HG03045 (cell line): ENCODE measurements at regions not wholly inside any gene's neighbourhood (a gene's known extent, or its start where the extent isn't known, plus 50 kb on each side); places are given as distances from the start of the nearest gene placed in this dataset.
"Not testable (repeated sequence)": the region's sequence is repeated elsewhere in the genome, so short reads cannot be mapped to it uniquely, and the experiment has no call there.

ENCODE experiments used
- ATAC-seq: cut with Tn5 transposase; IDR thresholded peaks from one replicate; pipeline ENCODE4 v1.9.1; 2021; ENCODE audit warnings: mild to moderate bottlenecking, moderate library complexity; ENCODE audit not compliant: unreplicated experiment

DNA sequence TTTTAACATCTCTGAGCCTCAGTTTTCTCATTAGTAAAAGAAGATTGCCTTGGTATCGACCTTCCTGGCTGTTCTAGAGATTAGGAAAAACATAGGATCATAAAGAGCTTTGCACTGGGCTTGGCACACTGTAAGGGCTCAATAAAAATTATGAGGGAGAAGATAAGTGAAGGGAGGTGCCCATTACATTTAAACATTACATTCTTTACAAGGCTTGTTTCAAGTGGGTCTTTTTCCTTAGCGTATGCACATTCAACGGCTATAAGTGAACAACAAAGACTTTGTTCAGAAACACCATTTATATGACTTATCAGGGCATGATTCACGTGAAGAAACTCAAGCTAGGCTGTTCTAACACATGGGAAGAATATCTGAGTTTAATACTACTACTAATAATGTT is 351.9 kb upstream of the NPVF start:
- no peak for ATAC-seq

- no peak for ATAC-seq
These were observed 355.3 kb upstream of the NPVF start for GRCh38 chr7:25583621-25584020.

GRCh38 chr7:25584112-25584938 is 356.0 kb upstream of the NPVF start:
- ATAC-seq = no peak

DNA sequence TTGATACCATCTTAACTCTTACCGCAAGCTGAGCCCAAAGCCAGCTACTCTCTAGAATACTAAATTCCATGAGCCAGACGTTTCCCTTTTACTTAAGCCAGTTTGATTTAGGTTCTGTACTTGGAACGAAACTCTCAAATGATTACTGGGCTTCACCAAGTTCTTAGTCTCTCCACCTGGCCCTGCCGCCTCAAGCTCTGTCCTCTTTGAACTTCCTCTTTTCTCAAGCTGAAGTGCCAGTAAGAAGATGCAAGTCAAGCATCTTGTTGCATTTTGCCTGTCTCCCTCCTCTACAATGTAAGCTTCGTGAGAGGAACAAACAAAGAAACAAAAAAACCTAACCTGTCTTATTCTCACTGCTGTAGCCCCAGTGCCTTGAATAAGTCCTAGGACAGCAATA is 358.2 kb upstream of the NPVF start:
- no peak for ATAC-seq

DNA sequence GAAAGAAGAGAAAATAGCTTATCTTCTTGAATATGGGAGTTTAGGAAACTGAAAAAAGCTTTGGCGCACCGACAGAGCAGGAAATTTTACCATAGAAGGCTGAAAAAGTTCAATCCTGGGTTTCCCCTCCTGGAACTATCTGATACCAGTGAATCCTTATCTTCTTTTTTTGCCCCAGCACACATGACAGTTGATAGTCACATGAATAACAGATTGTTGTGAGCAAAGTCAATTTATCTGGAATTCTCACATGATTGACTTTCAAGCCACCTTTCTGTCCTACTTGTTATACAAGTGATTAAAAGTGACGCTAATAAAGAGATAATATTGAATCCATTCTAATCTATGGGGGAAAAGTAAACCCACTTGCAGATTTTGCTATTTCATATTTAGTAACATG is 365.8 kb upstream of the NPVF start:
- no peak for ATAC-seq

- ATAC-seq = no peak
These were observed 366.4 kb upstream of the NPVF start for GRCh38 chr7:25594728-25595127.

DNA sequence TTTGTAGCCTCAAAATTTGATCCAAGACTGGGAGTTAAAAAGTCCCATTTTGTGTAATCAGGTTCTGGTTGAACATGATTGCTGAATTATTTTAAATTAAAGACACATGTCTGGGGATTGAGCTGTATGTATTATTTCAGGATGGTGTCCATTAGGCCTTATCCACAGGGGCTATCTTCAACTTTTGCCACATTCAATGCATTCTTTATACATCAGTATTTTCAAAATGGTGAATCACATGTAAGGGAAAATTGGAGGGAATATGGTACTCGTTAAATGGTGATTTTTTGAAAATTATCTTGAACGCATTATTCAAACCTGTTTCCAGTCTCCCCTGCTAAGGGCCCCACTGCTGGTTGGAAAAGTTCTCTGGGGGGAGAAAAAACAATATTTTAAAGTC is 367.7 kb upstream of the NPVF start:
- no peak for ATAC-seq

DNA sequence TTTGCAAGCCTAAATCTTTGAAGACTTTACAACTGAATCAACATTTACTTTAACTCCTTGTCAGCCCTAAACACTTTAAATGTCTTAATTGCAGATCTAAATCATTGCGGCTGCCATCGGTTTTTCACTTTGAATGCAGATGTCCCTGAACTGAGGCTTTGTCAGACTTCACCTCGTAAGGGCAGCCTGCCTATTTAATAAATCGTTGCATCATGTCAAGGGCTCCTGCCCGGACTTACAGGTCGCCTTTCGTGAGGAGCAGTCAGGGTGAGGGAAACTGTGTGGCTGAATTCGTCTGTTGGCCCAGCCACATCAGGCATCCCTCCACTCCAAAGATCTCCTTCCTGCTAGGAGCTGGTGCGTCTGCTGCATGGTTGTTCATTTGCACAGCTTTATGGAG is 368.2 kb upstream of the NPVF start:
- ATAC-seq = no peak

- ATAC-seq = no peak
These were observed 369.7 kb upstream of the NPVF start for GRCh38 chr7:25597946-25598345.

- no peak for ATAC-seq
These were observed 370.5 kb upstream of the NPVF start for GRCh38 chr7:25598765-25599164.

- no peak for ATAC-seq
These were observed 372.1 kb upstream of the NPVF start for GRCh38 chr7:25600262-25600920.

DNA sequence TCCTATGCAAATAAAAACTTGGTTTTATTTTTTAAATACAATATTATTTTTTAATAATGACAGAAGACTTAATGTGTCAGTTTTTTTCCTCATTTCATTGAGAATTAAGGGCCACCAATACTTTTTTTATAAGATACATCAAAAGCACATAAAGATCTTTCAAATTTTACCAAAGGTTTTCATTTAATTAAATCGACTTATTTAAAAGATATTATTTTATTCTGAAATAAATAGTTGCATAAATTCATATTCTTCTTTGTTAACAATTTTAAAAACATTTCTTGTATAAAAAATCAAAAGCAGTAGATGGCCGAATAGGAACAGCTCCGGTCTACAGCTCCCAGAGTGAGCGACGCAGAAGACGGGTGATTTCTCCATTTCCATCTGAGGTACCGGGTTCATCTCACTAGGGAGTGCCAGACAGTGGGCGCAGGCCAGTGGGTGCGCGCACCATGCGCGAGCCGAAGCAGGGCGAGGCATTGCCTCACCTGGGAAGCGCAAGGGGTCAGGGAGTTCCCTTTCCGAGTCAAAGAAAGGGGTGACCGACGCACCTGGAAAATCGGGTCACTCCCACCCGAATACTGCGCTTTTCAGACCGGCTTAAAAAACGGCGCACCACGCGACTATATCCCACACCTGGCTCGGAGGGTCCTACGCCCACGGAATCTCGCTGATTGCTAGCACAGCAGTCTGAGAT is 374.6 kb upstream of the NPVF start:
- ATAC-seq = not testable (repeated sequence)

DNA sequence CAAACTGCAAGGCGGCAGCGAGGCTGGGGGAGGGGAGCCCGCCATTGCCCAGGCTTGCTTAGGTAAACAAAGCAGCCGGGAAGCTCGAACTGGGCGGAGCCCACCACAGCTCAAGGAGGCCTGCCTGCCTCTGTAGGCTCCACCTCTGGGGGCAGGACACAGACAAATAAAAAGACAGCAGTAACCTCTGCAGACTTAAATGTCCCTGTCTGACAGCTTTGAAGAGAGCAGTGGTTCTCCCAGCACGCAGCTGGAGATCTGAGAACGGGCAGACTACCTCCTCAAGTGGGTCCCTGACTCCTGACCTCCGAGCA is 375.1 kb upstream of the NPVF start:
- not testable (repeated sequence) for ATAC-seq

GRCh38 chr7:25611196-25611595 is 382.9 kb upstream of the NPVF start:
- no peak for ATAC-seq

GRCh38 chr7:25613912-25614311 is 385.6 kb upstream of the NPVF start:
- ATAC-seq = no peak

GRCh38 chr7:25614415-25614814 is 386.1 kb upstream of the NPVF start:
- ATAC-seq = no peak

DNA sequence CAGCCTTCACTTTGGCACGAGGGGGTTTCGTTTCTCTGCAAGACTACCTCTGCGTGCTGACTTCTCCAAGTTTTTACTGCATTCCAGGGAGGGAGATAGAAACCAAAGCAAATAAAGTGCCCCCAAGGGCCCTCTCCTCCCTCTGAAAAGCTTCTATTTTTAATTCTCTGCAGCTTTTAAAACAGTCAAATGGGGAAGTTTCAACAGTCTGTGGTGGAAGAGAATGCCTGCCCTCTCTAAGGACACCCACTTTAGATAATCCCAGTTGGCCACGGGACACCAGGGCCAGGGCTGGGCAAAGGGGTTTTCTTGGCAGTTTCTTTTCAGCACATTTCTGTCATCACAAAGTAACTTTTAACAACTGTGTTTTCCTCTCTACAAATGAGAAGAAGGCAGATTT is 386.7 kb upstream of the NPVF start:
- ATAC-seq = no peak

DNA sequence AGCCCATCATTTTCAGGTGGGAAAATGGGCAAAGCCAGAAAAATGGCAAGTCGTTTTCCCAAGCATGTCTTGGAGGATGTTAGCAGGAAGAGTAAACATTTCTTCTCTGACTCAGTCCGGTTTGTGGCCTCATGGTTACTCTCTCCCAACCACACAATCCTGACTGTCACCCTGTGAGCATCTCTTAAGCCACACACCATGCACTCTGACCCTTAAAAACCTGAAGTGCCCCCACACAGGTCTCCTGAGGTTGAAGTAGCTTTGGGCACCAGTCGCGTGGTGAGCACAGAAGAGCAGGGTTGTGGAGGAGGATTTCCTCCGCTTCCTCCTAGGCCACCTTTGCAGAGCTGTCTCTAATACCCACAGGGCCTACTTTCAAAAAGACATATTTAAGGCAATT is 387.3 kb upstream of the NPVF start:
- ATAC-seq = no peak

- ATAC-seq = no peak
These were observed 388.9 kb upstream of the NPVF start for GRCh38 chr7:25617214-25617613.

DNA sequence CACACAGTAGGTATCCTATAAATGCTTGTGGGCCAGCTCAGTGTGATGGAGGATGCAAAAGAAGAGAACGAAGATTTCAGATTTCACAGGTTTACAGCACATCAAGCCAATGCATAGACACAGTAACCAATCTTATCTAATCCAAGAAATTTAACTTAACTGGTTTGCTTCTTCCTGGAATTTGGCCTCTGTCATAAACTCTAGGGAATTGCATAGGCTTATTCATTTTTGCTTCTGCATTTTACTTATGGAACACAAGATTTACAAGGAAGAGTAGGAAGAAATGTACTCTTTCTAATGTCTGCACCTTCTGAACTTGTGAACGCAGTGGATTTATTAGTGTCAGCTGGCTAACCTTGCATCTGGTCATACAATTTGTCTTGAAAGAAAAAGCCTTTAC is 389.4 kb upstream of the NPVF start:
- ATAC-seq = no peak

DNA sequence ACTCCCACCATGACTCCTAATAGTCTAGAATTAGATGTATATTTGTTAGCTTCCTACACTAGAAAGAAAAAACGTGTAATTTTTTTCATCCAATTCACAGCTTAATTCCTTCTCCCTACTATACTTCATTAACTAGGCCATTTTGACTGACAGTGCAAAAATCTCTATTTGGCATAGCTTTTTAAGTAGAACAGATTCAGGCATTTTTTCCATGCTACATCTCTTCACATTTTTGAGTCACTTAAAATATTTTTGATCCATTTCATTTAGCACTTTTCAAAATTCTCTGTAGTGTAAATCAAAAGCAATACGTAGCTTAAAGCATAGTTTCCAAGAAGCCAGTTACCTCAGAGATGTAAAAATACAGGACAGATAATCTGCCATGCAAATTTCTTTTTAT is 391.1 kb upstream of the NPVF start:
- ATAC-seq = no peak
